Epidermal melanocyte (primary cell): ENCODE measurements at regions not wholly inside any gene's neighbourhood (a gene's known extent, or its start where the extent isn't known, plus 50 kb on each side); places are given as distances from the start of the nearest gene placed in this dataset.
"Not testable (repeated sequence)": the region's sequence is repeated elsewhere in the genome, so short reads cannot be mapped to it uniquely, and the experiment has no call there.

Source experiments
- DNase-seq: peaks from one replicate; pipeline ENCODE4 v3.0.0; 2011; ENCODE audit warnings: low spot score; ENCODE audit not compliant: insufficient read length

DNA sequence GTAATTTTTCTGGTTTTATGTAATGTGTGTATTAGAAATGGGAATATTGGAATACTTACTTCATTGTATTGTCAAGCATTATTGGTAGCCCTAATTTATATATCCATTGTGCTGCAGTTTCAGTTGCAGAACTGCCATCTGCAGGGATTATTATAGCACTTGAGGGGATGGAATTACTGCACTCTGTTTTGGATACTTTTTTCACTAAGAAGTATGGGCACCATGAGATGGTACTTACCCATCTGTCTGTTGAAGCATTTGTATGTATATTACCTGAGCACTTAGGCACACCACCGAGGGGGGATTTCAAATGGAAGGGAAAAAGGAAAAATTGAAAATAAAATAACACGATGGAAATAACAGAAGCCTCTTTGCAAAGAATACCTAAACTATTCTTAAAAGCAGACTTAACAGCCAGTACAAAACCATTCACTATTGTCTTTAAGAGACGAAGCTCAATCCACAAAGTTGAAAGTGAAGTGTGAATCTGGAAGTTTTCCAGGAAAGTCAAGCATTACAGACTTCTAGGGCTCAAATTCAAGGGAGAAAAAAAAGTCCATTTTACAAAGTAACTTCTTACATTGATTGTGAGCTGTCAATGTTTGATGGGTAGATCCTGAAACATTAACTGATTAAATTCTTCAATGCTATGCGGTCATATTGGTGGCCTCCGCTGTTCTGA is 318.7 kb downstream of the SOX4 start:
- no peak for DNase-seq

- DNase-seq = no peak
Observed at GRCh38 chr6:21914121-21914973, 320.8 kb downstream of the SOX4 start.

- no peak for DNase-seq
Observed at GRCh38 chr6:21915707-21916260, 322.2 kb downstream of the SOX4 start.

DNA sequence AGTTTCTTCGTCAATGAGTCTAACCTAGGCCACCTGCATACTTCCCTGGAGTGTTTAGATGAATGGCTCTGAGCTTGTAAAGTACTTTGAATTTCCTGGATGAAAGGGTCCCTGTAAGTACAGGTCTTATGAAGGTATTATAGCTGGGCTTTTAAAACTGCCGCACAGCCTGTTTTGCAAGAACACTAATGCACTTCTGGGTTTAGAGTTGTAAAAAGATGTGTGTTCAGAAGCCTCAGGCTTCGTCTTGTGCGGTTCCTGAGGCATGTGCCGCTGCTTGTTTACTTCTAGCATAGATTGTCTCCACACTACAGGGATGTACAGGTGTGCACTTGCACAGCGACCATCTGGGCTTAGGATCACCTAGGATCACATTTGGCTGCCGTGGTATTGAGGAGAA is 324.5 kb downstream of the SOX4 start:
- no peak for DNase-seq

DNA sequence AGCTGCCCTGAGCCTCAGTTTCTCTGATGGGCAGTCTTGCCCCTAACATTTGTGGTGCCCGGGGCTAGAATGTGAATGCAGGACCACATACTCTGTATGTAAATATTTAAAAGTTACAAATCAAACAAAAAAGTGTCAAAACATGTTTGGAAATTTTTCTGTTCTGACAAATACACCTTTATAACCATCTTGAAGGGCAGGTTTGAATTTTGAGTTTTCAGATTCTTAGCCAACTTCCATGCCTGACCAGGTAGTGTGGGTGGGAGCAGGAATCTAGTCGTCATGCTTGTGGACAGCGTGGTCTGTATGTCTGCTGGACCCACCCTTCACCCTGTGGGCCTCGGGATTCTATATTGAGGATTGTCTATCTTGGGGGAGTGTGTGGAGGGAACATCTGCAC is 325.1 kb downstream of the SOX4 start:
- DNase-seq = no peak

- DNase-seq = no peak
Observed at GRCh38 chr6:21922086-21922485, 328.5 kb downstream of the SOX4 start.

- DNase-seq = no peak
Observed at GRCh38 chr6:21924002-21924401, 330.5 kb downstream of the SOX4 start.

- DNase-seq = no peak
Observed at GRCh38 chr6:21928827-21929226, 335.3 kb downstream of the SOX4 start.

DNA sequence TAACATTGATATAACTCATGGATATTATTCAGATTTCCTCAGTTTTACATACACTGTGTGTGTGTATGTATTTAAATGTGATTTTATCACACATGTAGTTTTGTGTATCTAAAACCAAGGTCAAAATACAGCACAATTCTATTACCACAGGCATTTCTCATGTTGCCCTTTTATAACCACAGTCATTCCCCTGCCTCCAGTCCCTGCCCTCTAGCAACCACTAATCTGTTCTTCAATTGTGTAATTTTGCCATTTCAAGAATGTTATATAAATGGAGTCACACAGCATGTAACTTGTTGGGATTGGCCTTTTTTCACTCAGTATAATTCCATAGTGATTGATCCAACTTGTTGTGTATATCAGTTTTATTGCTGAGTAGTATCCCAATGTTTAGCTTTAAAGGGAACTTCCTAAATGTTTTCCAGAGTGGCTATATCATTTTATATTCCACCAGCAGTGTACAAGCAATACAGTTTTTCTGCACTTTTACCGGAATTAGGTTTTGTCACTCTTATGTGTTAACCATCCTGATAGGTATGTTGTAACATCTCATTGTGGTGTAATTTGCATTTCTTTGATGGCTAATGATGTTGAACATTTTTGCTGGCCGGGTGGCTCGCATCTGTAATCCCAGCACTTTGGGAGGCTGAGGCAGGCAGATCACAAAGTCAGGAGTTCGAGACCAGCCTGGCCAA is 338.2 kb downstream of the SOX4 start:
- no peak for DNase-seq

GRCh38 chr6:21933351-21933750 is 339.8 kb downstream of the SOX4 start:
- no peak for DNase-seq

DNA sequence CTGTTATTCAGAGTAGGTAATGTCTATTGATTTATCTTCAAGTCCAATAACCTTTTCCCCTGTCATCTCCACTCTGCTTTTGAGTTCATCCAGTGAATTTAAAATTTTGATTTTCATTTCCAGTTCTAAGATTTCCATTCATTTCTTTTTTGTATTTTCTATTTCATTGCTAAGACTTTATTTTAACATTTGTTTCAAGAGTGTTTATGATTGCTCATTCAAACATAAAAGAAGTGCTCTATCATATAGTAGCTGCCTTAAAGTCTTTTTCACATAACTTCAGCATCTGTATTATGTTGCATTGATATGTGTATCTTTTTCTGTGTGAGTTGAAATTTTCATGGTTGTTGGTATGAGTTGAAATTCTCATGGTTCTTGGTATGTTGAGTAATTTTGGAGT is 341.6 kb downstream of the SOX4 start:
- DNase-seq = no peak

GRCh38 chr6:21935561-21936028 is 342.0 kb downstream of the SOX4 start:
- DNase-seq = no peak

GRCh38 chr6:21937466-21937865 is 343.9 kb downstream of the SOX4 start:
- DNase-seq = no peak

- not testable (repeated sequence) for DNase-seq
Observed at GRCh38 chr6:21939066-21939465, 345.5 kb downstream of the SOX4 start.

DNA sequence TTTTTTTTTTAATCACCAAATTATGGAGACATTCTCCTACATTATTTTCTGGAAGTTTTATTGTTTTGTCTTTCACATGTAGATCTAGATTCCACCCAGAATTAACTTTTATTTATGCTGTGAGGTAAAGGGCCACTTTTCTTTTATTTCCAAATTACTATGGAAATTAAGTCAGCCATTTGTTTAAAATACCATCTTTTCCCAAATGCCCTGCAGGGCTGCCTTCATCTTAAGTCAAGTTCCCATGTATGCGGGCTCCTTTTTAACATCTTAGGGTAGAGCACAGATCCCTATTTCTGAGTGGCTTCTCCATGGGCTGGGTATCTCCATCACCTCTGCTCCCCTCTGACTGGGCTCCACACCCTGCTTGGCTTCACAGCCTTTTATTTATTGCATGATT is 348.4 kb downstream of the SOX4 start:
- DNase-seq = no peak

GRCh38 chr6:21942897-21943296 is 349.3 kb downstream of the SOX4 start:
- DNase-seq = no peak

- DNase-seq = no peak
Observed at GRCh38 chr6:21946298-21946783, 350.5 kb downstream of the PRL start.

DNA sequence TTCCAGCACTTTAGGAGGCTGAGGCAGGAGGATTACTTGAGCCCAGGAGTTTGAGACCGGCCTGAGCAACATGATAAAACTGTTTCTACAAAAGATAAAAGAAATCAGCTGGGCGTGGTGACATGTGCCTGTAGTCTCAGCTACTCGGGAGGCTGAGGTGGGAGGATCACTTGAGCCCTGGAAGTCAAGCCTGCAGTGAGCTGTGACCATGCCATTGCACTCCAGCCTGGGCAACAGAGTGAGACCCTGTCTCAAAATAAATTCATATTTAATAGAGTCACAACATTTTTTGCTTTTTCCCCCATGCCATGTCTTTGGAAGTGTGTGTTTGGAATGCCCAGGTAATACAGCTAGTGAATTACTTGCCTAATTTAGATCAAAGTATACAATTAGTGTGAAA is 349.6 kb downstream of the PRL start:
- not testable (repeated sequence) for DNase-seq

- no peak for DNase-seq
Observed at GRCh38 chr6:21947731-21948386, 349.0 kb downstream of the PRL start.

DNA sequence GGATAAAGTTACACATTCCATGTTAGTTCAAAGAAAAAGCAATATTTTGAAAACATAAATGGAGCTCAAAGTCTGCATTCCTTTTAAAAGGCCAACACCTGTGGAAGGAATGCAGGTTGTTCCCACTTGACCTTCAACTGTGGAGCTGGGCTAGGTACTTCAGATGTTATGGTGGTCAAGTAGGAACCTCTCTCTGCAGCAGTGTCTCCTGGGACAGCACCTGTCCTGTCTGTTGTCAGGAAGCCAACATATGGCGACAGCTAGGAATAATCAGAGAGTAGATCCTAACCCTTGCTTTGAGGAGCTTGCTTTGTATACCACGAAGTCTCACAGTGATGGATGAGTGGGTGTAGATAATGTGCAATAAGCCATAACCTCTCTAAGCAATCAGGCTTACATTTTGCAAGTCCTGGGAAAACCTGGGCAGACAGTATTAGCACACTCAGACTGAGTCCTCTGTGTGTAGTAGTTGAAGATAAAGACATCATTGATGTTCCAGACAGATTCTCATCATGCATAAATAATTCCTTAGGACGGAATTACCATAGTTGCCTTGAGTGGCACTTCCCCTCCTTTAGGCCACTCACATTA is 347.5 kb downstream of the PRL start:
- DNase-seq = no peak

- DNase-seq = no peak
Observed at GRCh38 chr6:21952367-21952766, 344.5 kb downstream of the PRL start.
